ENCODE measurements at regions not wholly inside any gene's neighbourhood (a gene's known extent, or its start where the extent isn't known, plus 50 kb on each side); places are given as distances from the start of the nearest gene placed in this dataset.

DNA sequence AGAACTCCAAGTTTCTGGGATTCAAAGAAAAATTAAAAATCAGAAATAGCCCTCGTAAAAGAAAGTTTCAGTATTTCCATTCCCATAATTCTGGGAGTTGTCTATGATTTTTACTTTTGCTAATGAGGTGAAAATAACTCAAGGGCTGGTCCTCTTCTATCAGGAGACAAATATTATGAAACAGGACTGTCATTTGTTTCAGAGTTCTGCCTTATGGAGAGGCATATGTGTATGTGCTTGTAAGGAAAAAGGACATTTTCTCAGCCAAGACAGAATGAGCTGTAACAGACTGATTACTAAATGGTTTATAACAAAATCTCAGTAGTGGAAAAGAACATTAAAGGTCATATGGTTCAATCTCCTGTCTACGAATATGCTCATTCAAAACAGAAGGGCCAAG is 59.0 kb upstream of the TAB3 start:
- FAIRE-seq (no peak), DNase-seq (ENCODE audit: low read depth, low spot score) (no peak), ATAC-seq (no peak)
- H3K36me3 ChIP-seq (ENCODE audit: control insufficient read depth in 2 of 2, insufficient read depth in 2 of 2, low read length in 1 of 2): no peaks in the 10 kb centered on the region
- no peaks in the 10 kb centered on the region for H3K9me3 ChIP-seq (replicated peaks; ENCODE audit: control insufficient read depth, insufficient read depth, low read length)
- no TSS peak for BruUV-seq (replicated peaks)
- TF ChIP-seq ZNF207 (IDR thresholded peaks at IDR 0.05; ENCODE audit: borderline replicate concordance) (no peak), CREB1 (IDR thresholded peaks at IDR 0.05; ENCODE audit: low read depth) (no peak), MYB (IDR thresholded peaks at IDR 0.05; ENCODE audit: borderline replicate concordance, low read depth, low read length) (no peak), POLR2AphosphoS2 (IDR thresholded peaks at IDR 0.05; ENCODE audit: low read depth, low read length) (no peak)
- H3K27ac ChIP-seq (ENCODE audit: control insufficient read depth, insufficient read depth): no peak overlapping the region
- ChIA-PET RAD21 (ENCODE audit: unreplicated experiment) (no interaction called here), POLR2A (no interaction called here), CTCF (no interaction called here), SMC1A (ENCODE audit: uncharacterized antibody, unreplicated experiment) (interaction anchor here (0.9 kb wide), 1 partner anchor 212 kb away, joined by 3 read pairs; no protein-coding TSS in a partner anchor)
- no peak overlapping the region for H2AFZ ChIP-seq (ENCODE audit: control insufficient read depth, low read depth, low read length)
- intact Hi-C loops (cut with micrococcal nuclease; ENCODE audit: unreplicated experiment) (no loop called here), in situ Hi-C loops (cut with MboI) (no loop called here)
- no peaks in the 10 kb centered on the region for H4K20me1 ChIP-seq (ENCODE audit: control insufficient read depth, insufficient read depth)
- no peak overlapping the region for H3K9ac ChIP-seq (ENCODE audit: control insufficient read depth, insufficient read depth, low read length)
- 48% methylated on average over 2 of the region's 2 CpGs for WGBS (ENCODE audit: insufficient coverage, insufficient replicate concordance, low lambda C conversion rate, missing lambda C conversion rate)
- no peaks in the 10 kb centered on the region for H3K79me2 ChIP-seq (ENCODE audit: control insufficient read depth, insufficient read depth, low read length)
- no peaks in the 10 kb centered on the region for H3K4me1 ChIP-seq (ENCODE audit: control insufficient read depth, insufficient read depth, low read length)
- H3K4me2 ChIP-seq (ENCODE audit: control insufficient read depth, insufficient read depth): no peak overlapping the region
- H3K27me3 ChIP-seq (replicated peaks in 1 of 2; ENCODE audit: control insufficient read depth in 2 of 2, insufficient read depth in 2 of 2, low read length in 1 of 2): no peaks in the 10 kb centered on the region
- no peak overlapping the region for H3K4me3 ChIP-seq

DNA sequence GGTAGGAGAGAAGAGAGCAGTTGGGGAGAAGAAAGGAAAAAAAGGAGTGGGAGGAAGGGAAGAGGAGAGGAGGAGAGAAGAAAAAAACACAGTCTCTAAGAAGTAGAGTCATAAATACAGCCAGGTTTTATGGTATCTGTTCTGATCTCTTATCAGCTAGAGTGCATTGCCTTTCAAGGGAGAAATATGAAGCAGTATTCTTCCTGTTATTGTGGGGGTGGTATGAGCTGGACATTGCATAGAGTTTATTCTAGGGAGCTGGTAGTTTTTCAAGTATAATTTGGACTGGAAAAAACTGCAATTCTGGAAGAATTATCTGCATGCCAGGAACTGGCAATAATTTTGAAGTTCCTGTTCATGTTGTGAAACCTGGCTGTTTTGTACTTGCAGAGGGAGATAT is 54.9 kb upstream of the TAB3 start:
- ChIA-PET CTCF (no interaction called here), RAD21 (ENCODE audit: unreplicated experiment) (no interaction called here), SMC1A (ENCODE audit: uncharacterized antibody, unreplicated experiment) (no interaction called here), POLR2A (no interaction called here)
- H3K9me3 ChIP-seq (replicated peaks; ENCODE audit: control insufficient read depth, insufficient read depth, low read length): no peaks in the 10 kb centered on the region
- in situ Hi-C loops (cut with MboI): no loop called here
- H4K20me1 ChIP-seq (ENCODE audit: control insufficient read depth, insufficient read depth): no peaks in the 10 kb centered on the region
- DNase-seq (ENCODE audit: low read depth, low spot score) (no peak), FAIRE-seq (no peak), ATAC-seq (no peak)
- no peak overlapping the region for H3K4me2 ChIP-seq (ENCODE audit: control insufficient read depth, insufficient read depth)
- H2AFZ ChIP-seq (ENCODE audit: control insufficient read depth, low read depth, low read length): no peak overlapping the region
- no peak overlapping the region for H3K27ac ChIP-seq (ENCODE audit: control insufficient read depth, insufficient read depth)
- no peaks in the 10 kb centered on the region for H3K27me3 ChIP-seq (replicated peaks in 1 of 2; ENCODE audit: control insufficient read depth in 2 of 2, insufficient read depth in 2 of 2, low read length in 1 of 2)
- no peaks in the 10 kb centered on the region for H3K4me1 ChIP-seq (ENCODE audit: control insufficient read depth, insufficient read depth, low read length)
- H3K79me2 ChIP-seq (ENCODE audit: control insufficient read depth, insufficient read depth, low read length): no peaks in the 10 kb centered on the region
- H3K4me3 ChIP-seq: no peak overlapping the region
- no peak overlapping the region for H3K9ac ChIP-seq (ENCODE audit: control insufficient read depth, insufficient read depth, low read length)
- H3K36me3 ChIP-seq (ENCODE audit: control insufficient read depth in 2 of 2, insufficient read depth in 2 of 2, low read length in 1 of 2): no peaks in the 10 kb centered on the region
- no TSS peak for BruUV-seq (replicated peaks)
- intact Hi-C loops (cut with micrococcal nuclease; ENCODE audit: unreplicated experiment): no loop called here
- TF ChIP-seq ZZZ3 (IDR thresholded peaks at IDR 0.05; ENCODE audit: control insufficient read depth, insufficient read length, low read depth): no peak
- no peak for TF ChIP-seq ZNF384 (IDR thresholded peaks at IDR 0.05; ENCODE audit: borderline replicate concordance, low read depth, low read length)
- no peak for TF ChIP-seq IKZF1 (conservative IDR thresholded peaks at IDR 0.05)
- TF ChIP-seq ZNF24 (IDR thresholded peaks at IDR 0.05): no peak
- TF ChIP-seq ZBED1 (IDR thresholded peaks at IDR 0.05; ENCODE audit: borderline replicate concordance): no peak
- no peak for TF ChIP-seq FOS (IDR thresholded peaks at IDR 0.05; ENCODE audit: borderline replicate concordance, extremely low read depth, insufficient read length)
- TF ChIP-seq PML (IDR thresholded peaks at IDR 0.05; ENCODE audit: low read length): no peak
- TF ChIP-seq, protein P1, sequence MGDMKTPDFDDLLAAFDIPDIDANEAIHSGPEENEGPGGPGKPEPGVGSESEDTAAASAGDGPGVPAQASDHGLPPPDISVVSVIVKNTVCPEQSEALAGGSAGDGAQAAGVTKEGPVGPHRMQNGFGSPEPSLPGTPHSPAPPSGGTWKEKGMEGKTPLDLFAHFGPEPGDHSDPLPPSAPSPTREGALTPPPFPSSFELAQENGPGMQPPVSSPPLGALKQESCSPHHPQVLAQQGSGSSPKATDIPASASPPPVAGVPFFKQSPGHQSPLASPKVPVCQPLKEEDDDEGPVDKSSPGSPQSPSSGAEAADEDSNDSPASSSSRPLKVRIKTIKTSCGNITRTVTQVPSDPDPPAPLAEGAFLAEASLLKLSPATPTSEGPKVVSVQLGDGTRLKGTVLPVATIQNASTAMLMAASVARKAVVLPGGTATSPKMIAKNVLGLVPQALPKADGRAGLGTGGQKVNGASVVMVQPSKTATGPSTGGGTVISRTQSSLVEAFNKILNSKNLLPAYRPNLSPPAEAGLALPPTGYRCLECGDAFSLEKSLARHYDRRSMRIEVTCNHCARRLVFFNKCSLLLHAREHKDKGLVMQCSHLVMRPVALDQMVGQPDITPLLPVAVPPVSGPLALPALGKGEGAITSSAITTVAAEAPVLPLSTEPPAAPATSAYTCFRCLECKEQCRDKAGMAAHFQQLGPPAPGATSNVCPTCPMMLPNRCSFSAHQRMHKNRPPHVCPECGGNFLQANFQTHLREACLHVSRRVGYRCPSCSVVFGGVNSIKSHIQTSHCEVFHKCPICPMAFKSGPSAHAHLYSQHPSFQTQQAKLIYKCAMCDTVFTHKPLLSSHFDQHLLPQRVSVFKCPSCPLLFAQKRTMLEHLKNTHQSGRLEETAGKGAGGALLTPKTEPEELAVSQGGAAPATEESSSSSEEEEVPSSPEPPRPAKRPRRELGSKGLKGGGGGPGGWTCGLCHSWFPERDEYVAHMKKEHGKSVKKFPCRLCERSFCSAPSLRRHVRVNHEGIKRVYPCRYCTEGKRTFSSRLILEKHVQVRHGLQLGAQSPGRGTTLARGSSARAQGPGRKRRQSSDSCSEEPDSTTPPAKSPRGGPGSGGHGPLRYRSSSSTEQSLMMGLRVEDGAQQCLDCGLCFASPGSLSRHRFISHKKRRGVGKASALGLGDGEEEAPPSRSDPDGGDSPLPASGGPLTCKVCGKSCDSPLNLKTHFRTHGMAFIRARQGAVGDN (IDR thresholded peaks at IDR 0.05): no peak
- TF ChIP-seq MXI1 (IDR thresholded peaks at IDR 0.05; ENCODE audit: low read depth, low read length): no peak
- TF ChIP-seq EP300 (IDR thresholded peaks at IDR 0.05; ENCODE audit: borderline replicate concordance in 1 of 2, control insufficient read depth in 1 of 2, low read depth in 2 of 2, low read length in 2 of 2): no peak
- no peak for TF ChIP-seq PAX8 (IDR thresholded peaks at IDR 0.05)
- no peak for TF ChIP-seq RAD21 (IDR thresholded peaks at IDR 0.05; ENCODE audit: insufficient read depth, low read depth, low read length)
- TF ChIP-seq, protein P2, sequence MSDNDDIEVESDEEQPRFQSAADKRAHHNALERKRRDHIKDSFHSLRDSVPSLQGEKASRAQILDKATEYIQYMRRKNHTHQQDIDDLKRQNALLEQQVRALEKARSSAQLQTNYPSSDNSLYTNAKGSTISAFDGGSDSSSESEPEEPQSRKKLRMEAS (IDR thresholded peaks at IDR 0.05; ENCODE audit: low read depth, low read length): no peak
